ENCODE measurements at regions not wholly inside any gene's neighbourhood (a gene's known extent, or its start where the extent isn't known, plus 50 kb on each side); places are given as distances from the start of the nearest gene placed in this dataset.

GRCh38 chr16:52034830-52035229, 512.1 kb downstream of the TOX3 start:
- no peaks in the 10 kb centered on the region for H3F3A ChIP-seq (replicated peaks; ENCODE audit: low read depth)
- Mint-ChIP-seq H3K27ac (no peak overlapping the region), H3K4me1 (no peaks in the 10 kb centered on the region), H3K27me3 (ENCODE audit: insufficient read depth, low read depth, poor library complexity) (peaks cover 2% of the 10 kb centered on the region), H3K4me3 (no peak overlapping the region), H3K9me3 (no peaks in the 10 kb centered on the region), H3K36me3 (ENCODE audit: low read depth) (no peaks in the 10 kb centered on the region)
- H3K9me2 ChIP-seq (ENCODE audit: insufficient read depth): peaks cover 6% of the 10 kb centered on the region; the same call in 1 of the 2 replicates
- no peaks in the 10 kb centered on the region for H3K79me2 ChIP-seq (replicated peaks; ENCODE audit: insufficient read depth)
- DNase-seq (ENCODE audit: low spot score) (no peak), ATAC-seq (no peak)
- H4K20me1 ChIP-seq (replicated peaks; ENCODE audit: insufficient read depth): no peaks in the 10 kb centered on the region
- H3K27me3 ChIP-seq (ENCODE audit: insufficient read depth): no peaks in the 10 kb centered on the region
- no peak overlapping the region for H3K27ac ChIP-seq (ENCODE audit: low read depth)
- no peaks in the 10 kb centered on the region for H3K36me3 ChIP-seq (ENCODE audit: insufficient read depth)
- no peak overlapping the region for H2AFZ ChIP-seq
- no peak for TF ChIP-seq EZH2phosphoT487 (IDR thresholded peaks at IDR 0.05; ENCODE audit: unreplicated experiment)
- TF ChIP-seq ZNF331 (CRISPR knock-in tag; IDR thresholded peaks at IDR 0.05; ENCODE audit: low read depth): no peak
- TF ChIP-seq STAT1 (IDR thresholded peaks at IDR 0.05; ENCODE audit: unreplicated experiment): no peak
- TF ChIP-seq CREB1 (CRISPR knock-in tag; IDR thresholded peaks at IDR 0.05; ENCODE audit: low read depth): no peak
- TF ChIP-seq REST (IDR thresholded peaks at IDR 0.05; ENCODE audit: unreplicated experiment): no peak
- TF ChIP-seq EZH2 (IDR thresholded peaks at IDR 0.05; ENCODE audit: low read depth, unreplicated experiment): no peak
- TF ChIP-seq CTCF (conservative IDR thresholded peaks at IDR 0.05; ENCODE audit: low read depth in 2 of 2): no peak
- no peak for TF ChIP-seq ZNF114 (CRISPR knock-in tag; IDR thresholded peaks at IDR 0.05)
- no peak for TF ChIP-seq ZNF462 (CRISPR knock-in tag; IDR thresholded peaks at IDR 0.05)
- TF ChIP-seq ETS1 (IDR thresholded peaks at IDR 0.05): no peak
- no peak for TF ChIP-seq JUNB (IDR thresholded peaks at IDR 0.05; ENCODE audit: unreplicated experiment)
- TF ChIP-seq POLR2AphosphoS5 (IDR thresholded peaks at IDR 0.05; ENCODE audit: low read depth): no peak
- H3K4me3 ChIP-seq: no peak overlapping the region
- H3K4me2 ChIP-seq: no peak overlapping the region
- no peaks in the 10 kb centered on the region for H3K4me1 ChIP-seq (ENCODE audit: insufficient read depth)
